B cell (primary cell): ENCODE measurements at regions not wholly inside any gene's neighbourhood (a gene's known extent, or its start where the extent isn't known, plus 50 kb on each side); places are given as distances from the start of the nearest gene placed in this dataset.

Experiments used
- ATAC-seq: fragments of 200-7000 bp; cut with Tn5 transposase; one replicate; pipeline ENCODE4 v1.10.0; 2021; ENCODE audit warnings: low read depth, mild to moderate bottlenecking, moderate number of reproducible peaks, moderate library complexity
- CTCF ChIA-PET: fragments of 350-600 bp; sonication (Branson Sonifier 250); formaldehyde crosslinking; loops from one replicate; lab custom pipeline; 2021; ENCODE audit warnings: antibody characterized with exemption, inconsistent platforms; lab: Charles Lee
- POLR2A ChIA-PET: fragments of 350-600 bp; sonication (Branson Sonifier 250); formaldehyde crosslinking; loops from one replicate; lab custom pipeline; 2021; ENCODE audit warnings: antibody characterized with exemption; lab: Charles Lee
- DNase-seq: peaks from one replicate; pipeline ENCODE4 v3.0.0; 2013
- H2AFZ ChIP-seq: 2 replicates; pipeline ENCODE4 v1.6.1; 2012; ENCODE audit warnings: mild to moderate bottlenecking, low read depth, low read length; ENCODE audit not compliant: insufficient read depth, poor library complexity, severe bottlenecking
- H3K27ac ChIP-seq, 2 donors: 1 replicate in 1 of 2; 2 replicates in 1 of 2; pipeline ENCODE4 v1.5.1; 2012 to 2013; ENCODE audit warnings: low read length in 2 of 2, mild to moderate bottlenecking in 2 of 2, moderate library complexity in 1 of 2
- H3K27me3 ChIP-seq, 4 experiments: fragments of 200-600 bp in 1 of 4; sonication (generic) in 1 of 4; replicated peaks in 1 of 4; 1 replicate in 2 of 4; 2 replicates in 2 of 4; pipeline versions ENCODE4 v1.6.1 to v1.7.0; 2013 to 2016; ENCODE audit warnings: low read length in 3 of 4, mild to moderate bottlenecking in 2 of 4, mixed read lengths in 1 of 4, moderate library complexity in 1 of 4; ENCODE audit not compliant: insufficient read depth in 4 of 4, control insufficient read depth in 3 of 4; ENCODE audit errors: control extremely low read depth in 1 of 4
- H3K36me3 ChIP-seq, 2 experiments: replicated peaks in 1 of 2; 1 replicate in 1 of 2; 2 replicates in 1 of 2; pipeline versions ENCODE4 v1.6.1 to v1.7.1; 2013; ENCODE audit warnings: low read length in 1 of 2; ENCODE audit not compliant: insufficient read depth in 2 of 2, control insufficient read depth in 1 of 2; ENCODE audit errors: control extremely low read depth in 1 of 2, extremely low read depth in 1 of 2
- H3K4me1 ChIP-seq, 2 donors: fragments of 200-600 bp in 1 of 2; sonication (generic) in 1 of 2; 1 replicate in 1 of 2; 2 replicates in 1 of 2; pipeline versions ENCODE4 v1.5.1 to v1.6.1; 2013 to 2017; ENCODE audit warnings: low read length in 2 of 2; ENCODE audit not compliant: control insufficient read depth in 2 of 2, insufficient read depth in 2 of 2
- H3K4me2 ChIP-seq: replicated peaks from 2 replicates; pipeline ENCODE3; 2012; ENCODE audit warnings: mild to moderate bottlenecking, low read depth, low read length; ENCODE audit not compliant: poor library complexity, severe bottlenecking
- H3K4me3 ChIP-seq, 5 experiments: fragments of 200-600 bp in 1 of 5; sonication (generic) in 1 of 5; 1 replicate in 3 of 5; 2 replicates in 2 of 5; pipeline versions ENCODE4 v1.5.1 to v1.7.0; 2011 to 2016; ENCODE audit warnings: low read length in 4 of 5, mild to moderate bottlenecking in 4 of 5, low read depth in 2 of 5, control low read depth in 1 of 5, moderate library complexity in 1 of 5; ENCODE audit not compliant: insufficient read depth in 1 of 5; ENCODE audit errors: control extremely low read depth in 1 of 5, extremely low read depth in 1 of 5
- H3K79me2 ChIP-seq: fragments of 200-600 bp; sonication (generic); one replicate; pipeline ENCODE4 v1.6.0; 2016; ENCODE audit warnings: low read length; ENCODE audit not compliant: control insufficient read depth, insufficient read depth
- H3K9ac ChIP-seq: fragments of 200-600 bp; sonication (generic); 2 replicates; pipeline ENCODE4 v1.6.1; 2017; ENCODE audit warnings: mild to moderate bottlenecking, low read length, moderate library complexity
- H3K9me3 ChIP-seq, 3 donors: one replicate each; pipeline versions ENCODE4 v1.6.1 to v1.7.1; 2013; ENCODE audit warnings: low read length in 2 of 3; ENCODE audit not compliant: control insufficient read depth in 2 of 3, insufficient read depth in 1 of 3; ENCODE audit errors: control extremely low read depth in 1 of 3
- H4K20me1 ChIP-seq: 2 replicates; pipeline ENCODE4 v1.6.0; 2012; ENCODE audit warnings: mild to moderate bottlenecking, low read length; ENCODE audit not compliant: insufficient read depth, control insufficient read depth, poor library complexity, severe bottlenecking
- H3K27ac Mint-ChIP-seq: one replicate; pipeline ENCODE4 v1.8.0; 2021; ENCODE audit warnings: mixed read lengths
- H3K27me3 Mint-ChIP-seq: one replicate; pipeline ENCODE4 v1.8.0; 2021; ENCODE audit warnings: mixed read lengths
- H3K4me1 Mint-ChIP-seq: one replicate; pipeline ENCODE4 v1.8.0; 2021; ENCODE audit warnings: mixed read lengths
- H3K4me3 Mint-ChIP-seq: one replicate; pipeline ENCODE4 v1.8.0; 2021; ENCODE audit warnings: mixed read lengths
- H3K9me3 Mint-ChIP-seq: one replicate; pipeline ENCODE4 v1.8.0; 2022; ENCODE audit warnings: mixed read lengths; ENCODE audit not compliant: insufficient read depth
- CTCF ChIP-seq: fragments of 200-600 bp; IDR thresholded peaks from one replicate; pipeline ENCODE4 v1.8.0; 2022; ENCODE audit warnings: antibody characterized with exemption, mild to moderate bottlenecking
- EZH2 ChIP-seq: IDR thresholded peaks from 2 replicates; pipeline ENCODE4 v1.6.1; 2012; ENCODE audit warnings: borderline replicate concordance, low read depth, mild to moderate bottlenecking, moderate library complexity, low read length; ENCODE audit not compliant: insufficient read depth, poor library complexity, severe bottlenecking
- WGBS: methylation state at CpG from one replicate; pipeline ENCODE4 v1.1.5; 2013; ENCODE audit warnings: missing lambda C conversion rate; ENCODE audit not compliant: insufficient coverage; 5-methylcytosine and 5-hydroxymethylcytosine counted together
- intact Hi-C: fragments of 100-400 bp; cut with micrococcal nuclease; formaldehyde crosslinking; loops from one replicate; pipeline ENCODE4 v1.10.0; 2022

GRCh38 chr11:25200925-25201324, 704.1 kb downstream of the LUZP2 start:
- Histone ChIP-seq H3K9me3 (no peaks in the 10 kb centered on the region), H3K79me2 (no peaks in the 10 kb centered on the region), H3K36me3 (no peaks in the 10 kb centered on the region), H2AFZ (no peak overlapping the region), H3K27me3 (no peaks in the 10 kb centered on the region), H3K9ac (no peak overlapping the region), H3K4me1 (no peaks in the 10 kb centered on the region), H3K4me3 (no peak overlapping the region), H3K4me2 (no peak overlapping the region), H3K27ac (no peak overlapping the region), H4K20me1 (no peaks in the 10 kb centered on the region)
- CTCF ChIA-PET: no interaction called here
- H3K27ac Mint-ChIP-seq: no peak overlapping the region
- POLR2A ChIA-PET: no interaction called here
- ATAC-seq: no peak
- no peaks in the 10 kb centered on the region for H3K27me3 Mint-ChIP-seq
- TF ChIP-seq EZH2 (no peak), CTCF (no peak)
- intact Hi-C loops: no loop called here
- H3K9me3 Mint-ChIP-seq: no peaks in the 10 kb centered on the region
- no peaks in the 10 kb centered on the region for H3K4me1 Mint-ChIP-seq
- WGBS: 64% methylated on average over 1 of the region's 1 CpG
- DNase-seq: no peak
- H3K4me3 Mint-ChIP-seq: no peak overlapping the region

- no peak overlapping the region for H3K27ac ChIP-seq
- intact Hi-C loops: no loop called here
- no peak overlapping the region for H2AFZ ChIP-seq
- WGBS: 83% methylated on average over 1 of the region's 1 CpG
- H3K36me3 ChIP-seq: no peaks in the 10 kb centered on the region
- POLR2A ChIA-PET: no interaction called here
- DNase-seq (no peak), ATAC-seq (no peak)
- no peaks in the 10 kb centered on the region for H3K27me3 Mint-ChIP-seq
- H3K9me3 Mint-ChIP-seq: peaks cover 8% of the 10 kb centered on the region
- no peak overlapping the region for H3K4me3 ChIP-seq
- no peaks in the 10 kb centered on the region for H3K4me1 Mint-ChIP-seq
- CTCF ChIA-PET: no interaction called here
- no peak overlapping the region for H3K4me2 ChIP-seq
- no peaks in the 10 kb centered on the region for H3K79me2 ChIP-seq
- H3K4me1 ChIP-seq: no peaks in the 10 kb centered on the region
- H3K27me3 ChIP-seq: no peaks in the 10 kb centered on the region
- no peak overlapping the region for H3K9ac ChIP-seq
- H3K4me3 Mint-ChIP-seq: no peak overlapping the region
- H3K9me3 ChIP-seq: no peaks in the 10 kb centered on the region
- H4K20me1 ChIP-seq: no peaks in the 10 kb centered on the region
- TF ChIP-seq EZH2: no peak
- no peak for TF ChIP-seq CTCF
- no peak overlapping the region for H3K27ac Mint-ChIP-seq
Measured at GRCh38 chr11:25206762-25207161, 709.9 kb downstream of the LUZP2 start.
